Brain microvascular endothelial cell (primary cell): ENCODE measurements at regions not wholly inside any gene's neighbourhood (a gene's known extent, or its start where the extent isn't known, plus 50 kb on each side); places are given as distances from the start of the nearest gene placed in this dataset.

Experiments
- DNase-seq: peaks from one replicate; pipeline ENCODE4 v3.0.0-alpha.2; 2020
- H3K27ac ChIP-seq: fragments of 250-450 bp; sonication (Bioruptor Pico); 2 replicates; pipeline ENCODE4 v1.5.1; 2020; ENCODE audit warnings: mild to moderate bottlenecking, moderate library complexity
- H3K27me3 ChIP-seq: fragments of 250-450 bp; sonication (Bioruptor Pico); replicated peaks from 2 replicates; pipeline ENCODE4 v1.5.1; 2020; ENCODE audit warnings: mild to moderate bottlenecking
- H3K36me3 ChIP-seq: fragments of 250-450 bp; sonication (Bioruptor Pico); replicated peaks from 2 replicates; pipeline ENCODE4 v1.5.1; 2020; ENCODE audit warnings: mild to moderate bottlenecking
- H3K4me3 ChIP-seq: 2 replicates; pipeline ENCODE4 v1.5.1; 2011; ENCODE audit warnings: low read depth, mild to moderate bottlenecking, control low read depth, low read length, moderate library complexity
- in situ Hi-C: cut with HindIII; loops from 2 replicates; pipeline ENCODE4 v1.10.0; 2017; ENCODE audit warnings: low sequenced_read_pairs, low pct_ligation_motif_present
- TF ChIP-seq, protein P1 (sequence below): IDR thresholded peaks from 2 replicates; pipeline ENCODE4 v1.5.1; 2011; ENCODE audit warnings: low read depth, mild to moderate bottlenecking, moderate library complexity, low read length, control low read depth, inconsistent platforms; ENCODE audit errors: missing control alignments

DNA sequence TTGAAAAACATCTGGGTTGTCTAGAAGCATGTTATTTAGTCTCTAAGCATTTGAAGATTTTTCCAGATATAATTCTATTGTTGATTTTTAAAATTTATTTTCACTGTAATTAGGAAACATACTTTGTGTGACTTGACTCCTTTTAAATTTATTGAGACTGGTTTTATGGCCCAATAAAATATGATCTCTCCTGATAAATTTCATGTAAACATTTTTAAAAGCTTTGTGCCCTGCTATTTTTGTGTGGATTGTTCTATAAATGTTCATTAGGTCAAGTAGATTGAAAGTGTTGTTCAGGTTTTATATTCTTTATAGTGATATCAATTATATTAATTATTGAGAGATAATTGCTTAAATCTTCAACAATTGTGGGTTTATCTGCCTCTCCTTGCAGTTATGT is 105.4 kb downstream of the RFX6 start:
- Histone ChIP-seq H3K27ac (no peak overlapping the region), H3K4me3 (no peak overlapping the region), H3K36me3 (no peaks in the 10 kb centered on the region), H3K27me3 (no peaks in the 10 kb centered on the region)
- TF ChIP-seq, protein P1, sequence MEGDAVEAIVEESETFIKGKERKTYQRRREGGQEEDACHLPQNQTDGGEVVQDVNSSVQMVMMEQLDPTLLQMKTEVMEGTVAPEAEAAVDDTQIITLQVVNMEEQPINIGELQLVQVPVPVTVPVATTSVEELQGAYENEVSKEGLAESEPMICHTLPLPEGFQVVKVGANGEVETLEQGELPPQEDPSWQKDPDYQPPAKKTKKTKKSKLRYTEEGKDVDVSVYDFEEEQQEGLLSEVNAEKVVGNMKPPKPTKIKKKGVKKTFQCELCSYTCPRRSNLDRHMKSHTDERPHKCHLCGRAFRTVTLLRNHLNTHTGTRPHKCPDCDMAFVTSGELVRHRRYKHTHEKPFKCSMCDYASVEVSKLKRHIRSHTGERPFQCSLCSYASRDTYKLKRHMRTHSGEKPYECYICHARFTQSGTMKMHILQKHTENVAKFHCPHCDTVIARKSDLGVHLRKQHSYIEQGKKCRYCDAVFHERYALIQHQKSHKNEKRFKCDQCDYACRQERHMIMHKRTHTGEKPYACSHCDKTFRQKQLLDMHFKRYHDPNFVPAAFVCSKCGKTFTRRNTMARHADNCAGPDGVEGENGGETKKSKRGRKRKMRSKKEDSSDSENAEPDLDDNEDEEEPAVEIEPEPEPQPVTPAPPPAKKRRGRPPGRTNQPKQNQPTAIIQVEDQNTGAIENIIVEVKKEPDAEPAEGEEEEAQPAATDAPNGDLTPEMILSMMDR: no peak
- DNase-seq: no peak
- in situ Hi-C loops: no loop called here

DNA sequence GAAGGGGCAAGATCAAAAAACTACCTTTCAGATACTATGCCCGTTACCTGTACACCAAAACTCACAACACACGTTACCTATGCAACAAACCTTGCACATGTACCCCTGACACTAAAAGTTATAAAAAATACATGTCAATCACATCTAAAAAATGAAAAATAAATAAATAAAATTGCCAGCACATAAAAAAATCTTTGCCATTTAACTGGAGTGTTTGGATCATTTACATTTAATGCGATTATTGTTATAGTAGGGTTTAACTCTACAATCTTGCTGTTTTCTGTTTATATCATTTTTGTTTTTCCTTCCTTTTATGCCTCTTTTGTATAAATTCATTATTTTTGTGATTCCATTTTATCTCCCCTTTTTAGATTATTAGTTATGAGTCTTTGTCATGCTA is 106.3 kb downstream of the RFX6 start:
- Histone ChIP-seq H3K27ac (no peak overlapping the region), H3K36me3 (no peaks in the 10 kb centered on the region), H3K27me3 (no peaks in the 10 kb centered on the region), H3K4me3 (no peak overlapping the region)
- in situ Hi-C loops: no loop called here
- no peak for DNase-seq
- TF ChIP-seq, protein P1: no peak

DNA sequence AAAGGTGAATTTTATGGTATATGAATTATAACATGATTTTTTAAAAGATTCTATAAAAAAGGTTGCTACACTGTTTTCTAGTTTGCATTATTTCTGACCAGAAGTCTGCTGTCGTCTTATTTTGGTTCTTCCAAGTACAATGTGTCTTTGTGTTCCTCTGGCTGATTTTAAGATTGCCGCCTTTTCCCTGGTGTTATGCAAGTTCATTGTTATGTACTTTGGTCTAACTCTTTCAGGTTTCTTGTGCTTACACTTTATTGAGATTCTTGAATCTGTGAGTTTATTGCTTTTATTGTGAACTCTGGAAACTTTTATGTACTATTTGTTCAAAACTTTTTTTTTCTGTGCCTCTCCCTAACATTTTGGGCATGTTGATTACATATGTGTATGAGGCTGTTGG is 109.8 kb downstream of the RFX6 start:
- Histone ChIP-seq H3K27ac (no peak overlapping the region), H3K4me3 (no peak overlapping the region), H3K27me3 (no peaks in the 10 kb centered on the region), H3K36me3 (no peaks in the 10 kb centered on the region)
- DNase-seq: no peak
- TF ChIP-seq, protein P1: no peak
- in situ Hi-C loops: no loop called here

DNA sequence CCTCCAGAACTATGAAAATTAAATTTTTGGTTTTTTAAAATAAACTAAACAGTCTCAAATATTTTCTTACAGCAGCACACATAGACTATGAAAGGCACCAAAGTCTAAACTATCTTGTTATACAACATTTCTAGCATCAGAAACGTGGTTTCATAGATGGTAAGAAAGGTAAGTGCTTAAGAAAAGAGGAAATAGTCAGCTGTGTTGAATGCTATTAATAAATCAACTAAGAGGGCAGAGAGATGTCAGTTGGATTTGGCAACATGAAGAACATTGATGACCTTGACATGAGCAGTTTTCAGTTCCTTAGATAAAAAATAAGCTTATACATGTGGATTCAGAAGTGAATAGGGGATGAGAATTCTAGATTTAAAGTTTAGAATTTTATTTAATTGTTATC is 113.6 kb downstream of the RFX6 start:
- in situ Hi-C loops: no loop called here
- Histone ChIP-seq H3K27ac (no peak overlapping the region), H3K36me3 (no peaks in the 10 kb centered on the region), H3K27me3 (no peaks in the 10 kb centered on the region), H3K4me3 (no peak overlapping the region)
- no peak for DNase-seq
- TF ChIP-seq, protein P1: no peak

DNA sequence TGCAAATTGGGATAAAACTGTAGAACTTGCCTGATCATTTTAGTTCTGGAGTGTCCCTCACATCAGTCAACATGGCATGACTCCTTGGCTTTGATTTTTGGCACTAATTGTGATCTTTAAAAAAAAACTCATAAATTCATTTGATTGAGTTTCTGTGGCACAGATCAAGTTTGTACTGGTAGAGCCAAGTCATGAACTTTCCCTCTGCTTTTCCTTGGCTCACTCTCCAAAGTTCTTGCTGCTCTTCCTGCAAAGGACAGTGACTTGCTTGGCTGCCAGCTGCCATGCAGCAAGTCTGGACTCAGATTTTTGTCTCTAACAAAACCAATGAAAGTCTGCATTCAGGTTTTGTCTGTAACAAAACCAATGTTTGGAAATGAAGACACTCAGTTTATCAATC is 115.5 kb downstream of the RFX6 start:
- H3K36me3 ChIP-seq: no peaks in the 10 kb centered on the region
- TF ChIP-seq, protein P1: no peak
- no peak for DNase-seq
- H3K4me3 ChIP-seq: no peak overlapping the region
- no peaks in the 10 kb centered on the region for H3K27me3 ChIP-seq
- in situ Hi-C loops: no loop called here
- no peak overlapping the region for H3K27ac ChIP-seq

DNA sequence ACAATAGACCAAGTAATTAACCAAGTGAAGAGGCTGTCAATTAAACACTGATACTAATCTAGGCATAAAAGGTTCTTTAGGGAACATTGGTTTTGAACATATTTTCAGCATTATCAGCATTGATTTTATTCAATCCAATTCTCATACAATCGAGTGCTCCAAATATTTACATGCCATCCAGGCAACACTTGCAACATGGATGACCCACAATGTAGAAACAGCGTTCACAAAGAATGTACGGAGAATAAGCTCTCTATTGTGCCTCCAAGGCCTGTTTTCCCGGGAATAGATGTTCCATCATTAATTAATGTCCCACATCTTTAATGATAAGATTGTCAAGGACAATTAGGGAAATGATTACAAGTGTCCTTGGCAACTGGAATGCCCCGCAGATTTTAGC is 117.4 kb downstream of the RFX6 start:
- no peak for DNase-seq
- H3K27ac ChIP-seq: no peak overlapping the region
- no peak overlapping the region for H3K4me3 ChIP-seq
- TF ChIP-seq, protein P1: no peak
- in situ Hi-C loops: no loop called here
- H3K27me3 ChIP-seq: no peaks in the 10 kb centered on the region
- no peaks in the 10 kb centered on the region for H3K36me3 ChIP-seq
